ENCODE measurements at regions not wholly inside any gene's neighbourhood (a gene's known extent, or its start where the extent isn't known, plus 50 kb on each side); places are given as distances from the start of the nearest gene placed in this dataset.

DNA sequence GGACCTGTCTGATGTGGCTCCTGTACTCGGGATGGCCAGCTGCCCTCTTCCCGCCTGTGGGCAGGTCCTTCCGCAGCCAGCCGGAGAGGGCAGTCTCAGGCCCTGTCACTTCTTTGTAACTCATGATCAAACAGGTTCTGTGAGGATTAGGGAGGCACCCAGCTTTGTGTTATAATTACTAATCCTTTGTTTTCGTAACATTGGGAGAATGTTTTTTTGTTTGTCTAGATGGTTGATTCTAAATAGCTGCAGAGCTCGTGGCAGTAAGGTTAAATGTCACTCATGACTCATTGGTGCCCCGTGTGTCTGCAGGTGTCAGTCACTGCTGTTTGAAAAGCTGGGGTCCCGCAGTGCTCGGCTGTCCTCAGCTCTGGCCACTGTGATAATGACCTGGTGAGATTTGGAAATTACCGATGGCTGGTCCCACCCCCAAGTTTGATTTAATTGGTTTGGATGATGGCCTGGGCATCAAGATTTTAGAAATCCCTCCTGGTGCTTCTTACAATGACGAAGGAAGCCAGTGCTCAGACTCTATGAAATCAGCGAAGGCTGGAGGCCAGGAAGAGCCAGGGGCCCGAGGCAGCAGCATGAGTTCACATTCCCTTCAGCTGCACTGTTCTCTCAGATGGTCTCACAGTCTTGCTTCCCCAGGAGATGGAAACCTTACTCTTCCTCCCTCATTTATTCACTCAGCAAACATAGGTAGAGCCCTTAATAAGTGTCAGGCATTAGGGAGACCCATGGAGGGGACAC, 172.8 kb downstream of the VAPA start:
- DNase-seq (no peak), ATAC-seq (no peak)
- 85% methylated on average over 13 of the region's 13 CpGs for WGBS
- no peak overlapping the region for H3K27ac ChIP-seq (ENCODE audit: low read length)
- no peaks in the 10 kb centered on the region for H3K9me3 ChIP-seq (ENCODE audit: control insufficient read depth, low read length)
- peaks cover 1% of the 10 kb centered on the region for H3K4me1 ChIP-seq (ENCODE audit: control insufficient read depth, insufficient read depth, low read length)
- no peaks in the 10 kb centered on the region for H3K27me3 ChIP-seq (ENCODE audit: control insufficient read depth, insufficient read depth)
- no peak overlapping the region for H3K4me3 ChIP-seq (ENCODE audit: low read length)
- intact Hi-C loops (cut with DNase I), result no loop called here

DNA sequence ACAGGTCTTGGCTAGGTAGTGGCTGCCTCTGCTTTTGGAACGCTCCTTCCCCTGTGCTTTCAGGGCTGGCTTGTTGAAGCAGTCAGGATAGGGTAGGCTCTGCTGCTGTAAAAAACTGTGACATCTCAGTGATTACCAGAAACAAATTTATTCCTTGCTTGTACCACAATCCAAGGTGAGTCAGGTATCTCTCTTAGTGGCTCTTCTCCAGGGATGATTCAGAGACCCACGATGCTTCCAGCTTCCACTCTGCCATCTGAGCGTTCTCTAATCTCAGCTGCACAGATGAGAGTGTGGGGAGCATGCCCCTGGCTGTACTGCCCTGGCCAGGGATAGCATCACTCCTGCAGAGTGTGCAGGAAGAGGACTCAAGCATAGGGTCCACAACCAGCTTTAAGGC, 174.9 kb downstream of the VAPA start:
- DNase-seq, result no peak
- 93% methylated on average over 3 of the region's 3 CpGs for WGBS
- no peak overlapping the region for H3K4me3 ChIP-seq (ENCODE audit: low read length)

DNA sequence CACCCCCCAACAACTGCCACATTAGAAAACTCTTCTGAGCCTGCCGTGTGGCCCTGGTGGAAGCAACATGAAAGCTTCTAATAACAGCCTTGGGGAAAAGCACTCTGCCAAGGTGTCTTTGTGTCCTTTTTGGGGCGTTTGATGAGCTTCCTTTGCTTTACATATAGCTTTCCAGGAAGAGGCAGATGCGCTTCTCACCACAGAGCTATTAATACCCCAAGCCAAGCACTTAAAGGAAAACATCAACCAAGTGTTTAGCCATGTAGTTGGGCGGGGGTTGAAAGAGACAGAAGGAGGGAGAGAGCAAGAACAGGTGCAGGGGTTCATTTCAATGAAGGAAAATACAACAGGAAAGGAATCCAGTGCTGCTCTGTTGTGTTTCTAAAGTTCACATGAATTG, 176.1 kb downstream of the VAPA start:
- 66% methylated on average over 4 of the region's 4 CpGs for WGBS
- no peaks in the 10 kb centered on the region for H3K9me3 ChIP-seq (ENCODE audit: control insufficient read depth, low read length)
- DNase-seq (no peak), ATAC-seq (no peak)
- no peak overlapping the region for H3K27ac ChIP-seq (ENCODE audit: low read length)
- no peaks in the 10 kb centered on the region for H3K27me3 ChIP-seq (ENCODE audit: control insufficient read depth, insufficient read depth)
- intact Hi-C loops (cut with DNase I), result no loop called here
- H3K4me3 ChIP-seq (ENCODE audit: low read length), result no peak overlapping the region
- no peaks in the 10 kb centered on the region for H3K4me1 ChIP-seq (ENCODE audit: control insufficient read depth, insufficient read depth, low read length)

More for the DNA sequence above, 174.9 kb downstream of the VAPA start:
- H3K27me3 ChIP-seq (ENCODE audit: control insufficient read depth, insufficient read depth), result no peaks in the 10 kb centered on the region
- no peaks in the 10 kb centered on the region for H3K9me3 ChIP-seq (ENCODE audit: control insufficient read depth, low read length)
- ATAC-seq, result no peak
- no peaks in the 10 kb centered on the region for H3K4me1 ChIP-seq (ENCODE audit: control insufficient read depth, insufficient read depth, low read length)
- no peak overlapping the region for H3K27ac ChIP-seq (ENCODE audit: low read length)
- intact Hi-C loops (cut with DNase I), result no loop called here

DNA sequence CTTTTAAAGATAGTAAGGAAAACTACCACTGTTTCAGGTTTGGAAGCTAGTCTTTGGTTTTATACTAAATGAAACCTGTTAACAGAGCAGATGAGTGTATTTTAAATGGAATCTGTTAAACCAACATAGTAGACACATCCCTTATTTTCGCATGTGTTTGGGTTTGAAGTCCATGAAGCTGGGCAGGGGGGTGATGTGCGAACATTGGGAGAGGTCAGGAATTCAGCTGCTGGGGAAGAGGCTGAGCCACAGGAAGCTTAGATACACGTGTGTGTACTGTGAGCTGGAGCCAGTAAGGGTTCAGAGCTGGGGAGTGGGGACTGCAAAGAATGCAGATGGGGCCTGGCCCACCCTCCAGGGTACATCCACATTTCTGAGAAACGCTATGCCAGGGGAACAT, 176.9 kb downstream of the VAPA start:
- Histone ChIP-seq H3K4me1 (ENCODE audit: control insufficient read depth, insufficient read depth, low read length) (no peaks in the 10 kb centered on the region), H3K27ac (ENCODE audit: low read length) (no peak overlapping the region), H3K27me3 (ENCODE audit: control insufficient read depth, insufficient read depth) (no peaks in the 10 kb centered on the region), H3K9me3 (ENCODE audit: control insufficient read depth, low read length) (no peaks in the 10 kb centered on the region), H3K4me3 (ENCODE audit: low read length) (no peak overlapping the region)
- WGBS, result 82% methylated on average over 4 of the region's 4 CpGs
- intact Hi-C loops (cut with DNase I), result no loop called here
- ATAC-seq (no peak), DNase-seq (no peak)

DNA sequence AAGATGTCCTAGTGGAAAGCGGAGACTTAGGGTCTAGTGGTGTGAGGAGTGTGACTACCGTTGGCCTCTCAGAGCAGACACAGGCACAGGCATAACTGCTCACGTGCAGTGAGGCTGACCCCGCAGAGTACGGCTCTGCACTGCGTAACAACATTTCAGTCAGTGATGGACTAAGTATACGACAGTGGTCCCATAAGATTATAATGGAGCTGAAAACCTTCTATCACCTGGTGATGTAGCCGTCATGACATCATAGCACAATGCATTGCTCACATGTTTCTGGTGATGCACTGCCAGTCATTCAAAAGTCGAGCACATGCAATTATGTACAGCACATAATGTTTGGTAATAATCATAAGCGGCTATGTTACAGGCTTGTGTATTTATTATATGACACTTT, 179.6 kb downstream of the VAPA start:
- intact Hi-C loops (cut with DNase I), result no loop called here
- 94% methylated on average over 10 of the region's 10 CpGs for WGBS
- Histone ChIP-seq H3K4me3 (ENCODE audit: low read length) (no peak overlapping the region), H3K4me1 (ENCODE audit: control insufficient read depth, insufficient read depth, low read length) (no peaks in the 10 kb centered on the region), H3K27me3 (ENCODE audit: control insufficient read depth, insufficient read depth) (no peaks in the 10 kb centered on the region), H3K27ac (ENCODE audit: low read length) (no peak overlapping the region), H3K9me3 (ENCODE audit: control insufficient read depth, low read length) (no peaks in the 10 kb centered on the region)
- DNase-seq, result no peak
- no peak for ATAC-seq

DNA sequence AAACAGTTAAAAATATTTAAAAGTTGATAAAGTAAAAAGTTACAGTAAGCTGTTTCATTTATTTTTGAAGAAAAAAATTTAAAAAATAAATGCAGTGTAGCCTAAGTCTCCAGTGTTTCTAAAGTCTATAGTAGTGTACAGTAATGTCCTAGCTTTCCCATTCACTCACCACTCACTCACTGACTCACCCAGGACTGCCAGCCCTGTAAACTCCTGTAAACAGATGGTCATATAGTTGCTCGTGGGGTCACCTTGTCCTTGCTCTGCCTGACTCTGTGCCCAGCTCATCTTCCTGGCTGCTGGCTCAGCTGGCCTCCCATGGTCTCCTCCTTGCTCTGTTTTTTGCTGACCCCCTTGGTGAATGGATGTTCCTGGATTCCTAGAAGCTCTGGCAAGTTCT, 180.3 kb downstream of the VAPA start:
- WGBS, result 52% methylated on average over 1 of the region's 1 CpG
- no peak for ATAC-seq

DNA sequence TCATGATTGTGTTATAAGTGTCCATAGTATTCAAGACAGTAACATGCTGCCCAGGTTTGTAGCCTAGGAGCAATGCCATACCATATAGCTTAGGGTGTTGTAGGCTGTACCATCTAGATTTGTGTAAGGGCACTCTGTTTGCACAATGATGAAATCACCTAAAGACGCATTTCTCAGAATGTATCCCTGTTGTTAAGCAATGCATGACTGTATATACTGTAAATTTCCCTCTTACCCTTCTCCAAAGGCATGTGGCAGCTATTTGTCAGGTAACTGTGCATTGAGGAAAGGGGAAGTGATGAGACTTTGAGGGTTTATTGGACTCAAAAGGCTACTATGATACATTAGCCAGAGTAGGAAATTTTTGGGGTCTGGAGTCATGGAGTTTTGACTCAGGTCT, 180.8 kb downstream of the VAPA start:
- DNase-seq (no peak), ATAC-seq (no peak)
- Histone ChIP-seq H3K4me1 (ENCODE audit: control insufficient read depth, insufficient read depth, low read length) (no peaks in the 10 kb centered on the region), H3K4me3 (ENCODE audit: low read length) (no peak overlapping the region), H3K9me3 (ENCODE audit: control insufficient read depth, low read length) (no peaks in the 10 kb centered on the region), H3K27ac (ENCODE audit: low read length) (no peak overlapping the region), H3K27me3 (ENCODE audit: control insufficient read depth, insufficient read depth) (no peaks in the 10 kb centered on the region)
- intact Hi-C loops (cut with DNase I), result no loop called here
- WGBS, result 87% methylated on average over 1 of the region's 1 CpG

More for the DNA sequence above, 180.3 kb downstream of the VAPA start:
- no peak overlapping the region for H3K27ac ChIP-seq (ENCODE audit: low read length)
- intact Hi-C loops (cut with DNase I), result no loop called here
- DNase-seq, result no peak
- H3K27me3 ChIP-seq (ENCODE audit: control insufficient read depth, insufficient read depth), result no peaks in the 10 kb centered on the region
- no peaks in the 10 kb centered on the region for H3K9me3 ChIP-seq (ENCODE audit: control insufficient read depth, low read length)
- H3K4me3 ChIP-seq (ENCODE audit: low read length), result no peak overlapping the region
- no peaks in the 10 kb centered on the region for H3K4me1 ChIP-seq (ENCODE audit: control insufficient read depth, insufficient read depth, low read length)

DNA sequence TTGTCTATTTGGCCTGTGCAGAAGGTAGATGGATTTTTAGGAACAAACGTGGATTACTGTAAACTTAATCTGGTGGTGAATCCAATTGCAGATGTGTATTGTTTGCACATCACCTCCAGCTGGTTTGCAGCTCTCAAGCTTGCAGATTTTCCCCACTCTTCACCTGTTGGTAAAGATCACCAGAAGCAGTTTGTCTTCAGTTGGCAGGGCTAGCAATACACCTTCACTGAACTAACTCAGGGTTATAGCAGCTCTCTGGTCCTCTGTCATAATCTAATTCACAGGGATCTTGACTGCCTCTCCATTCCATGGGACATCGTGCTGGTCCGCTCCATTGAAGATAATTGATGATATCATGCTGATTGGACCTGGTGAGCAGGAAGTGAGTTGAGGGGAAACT, 181.5 kb downstream of the VAPA start:
- Histone ChIP-seq H3K4me3 (ENCODE audit: low read length) (no peak overlapping the region), H3K27ac (ENCODE audit: low read length) (no peak overlapping the region), H3K27me3 (ENCODE audit: control insufficient read depth, insufficient read depth) (no peaks in the 10 kb centered on the region), H3K4me1 (ENCODE audit: control insufficient read depth, insufficient read depth, low read length) (no peaks in the 10 kb centered on the region), H3K9me3 (ENCODE audit: control insufficient read depth, low read length) (no peaks in the 10 kb centered on the region)
- DNase-seq (no peak), ATAC-seq (no peak)
- intact Hi-C loops (cut with DNase I), result no loop called here
- WGBS, result 94% methylated on average over 3 of the region's 3 CpGs

DNA sequence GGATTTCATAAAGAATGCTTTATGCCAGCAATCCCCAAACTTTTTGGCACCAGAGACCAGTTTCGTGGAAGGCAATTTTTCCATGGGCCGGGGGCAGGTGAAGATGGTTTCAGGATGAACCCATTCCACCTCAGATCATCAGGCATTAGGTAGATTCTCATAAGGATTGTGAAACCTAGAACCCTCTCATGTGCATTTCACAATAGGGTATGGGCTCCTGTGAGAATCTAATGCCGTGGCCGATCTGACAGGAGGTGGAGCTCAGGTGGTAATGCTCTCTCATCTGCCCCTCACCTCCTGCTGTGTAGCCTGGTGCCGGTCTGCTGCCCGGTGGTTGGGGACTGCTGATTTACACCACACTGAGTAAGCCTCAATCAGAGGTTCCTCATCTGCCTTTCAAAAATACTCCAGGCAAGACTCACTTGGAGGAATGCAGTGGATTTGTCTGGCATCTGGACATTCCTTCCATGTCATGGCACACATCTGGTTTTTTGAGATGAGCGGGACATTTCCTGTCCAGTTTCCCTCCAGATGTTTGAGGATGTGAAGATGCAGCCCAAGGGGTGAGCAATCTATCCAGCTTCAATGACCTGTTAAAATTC, 185.8 kb downstream of the VAPA start:
- DNase-seq (no peak), ATAC-seq (no peak)
- no peak overlapping the region for H3K27ac ChIP-seq (ENCODE audit: low read length)
- peaks cover 6% of the 10 kb centered on the region for H3K4me1 ChIP-seq (ENCODE audit: control insufficient read depth, insufficient read depth, low read length)
- 90% methylated on average over 7 of the region's 7 CpGs for WGBS
- intact Hi-C loops (cut with DNase I), result no loop called here
- no peak overlapping the region for H3K4me3 ChIP-seq (ENCODE audit: low read length)
- no peaks in the 10 kb centered on the region for H3K9me3 ChIP-seq (ENCODE audit: control insufficient read depth, low read length)
- H3K27me3 ChIP-seq (ENCODE audit: control insufficient read depth, insufficient read depth), result no peaks in the 10 kb centered on the region

DNA sequence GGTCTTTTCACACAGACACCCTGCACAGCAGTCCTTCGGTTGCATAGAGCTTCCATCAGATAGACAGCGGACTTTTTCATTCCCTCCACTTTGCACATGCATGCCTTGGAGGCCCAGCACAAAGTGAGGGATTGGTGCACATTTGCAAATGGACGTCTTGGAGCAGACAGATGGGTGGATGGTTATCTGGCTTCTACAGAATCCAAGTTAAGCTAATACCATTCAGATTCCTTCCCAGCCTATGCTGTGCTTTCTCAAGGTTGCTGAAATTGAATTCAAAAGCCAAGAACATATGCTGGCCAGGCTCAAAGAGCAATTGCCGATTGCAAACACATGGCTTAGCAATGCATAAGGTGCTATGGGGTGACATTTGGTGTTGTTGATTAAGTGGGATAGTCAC, 186.4 kb downstream of the VAPA start:
- 89% methylated on average over 4 of the region's 4 CpGs for WGBS
- intact Hi-C loops (cut with DNase I), result no loop called here

DNA sequence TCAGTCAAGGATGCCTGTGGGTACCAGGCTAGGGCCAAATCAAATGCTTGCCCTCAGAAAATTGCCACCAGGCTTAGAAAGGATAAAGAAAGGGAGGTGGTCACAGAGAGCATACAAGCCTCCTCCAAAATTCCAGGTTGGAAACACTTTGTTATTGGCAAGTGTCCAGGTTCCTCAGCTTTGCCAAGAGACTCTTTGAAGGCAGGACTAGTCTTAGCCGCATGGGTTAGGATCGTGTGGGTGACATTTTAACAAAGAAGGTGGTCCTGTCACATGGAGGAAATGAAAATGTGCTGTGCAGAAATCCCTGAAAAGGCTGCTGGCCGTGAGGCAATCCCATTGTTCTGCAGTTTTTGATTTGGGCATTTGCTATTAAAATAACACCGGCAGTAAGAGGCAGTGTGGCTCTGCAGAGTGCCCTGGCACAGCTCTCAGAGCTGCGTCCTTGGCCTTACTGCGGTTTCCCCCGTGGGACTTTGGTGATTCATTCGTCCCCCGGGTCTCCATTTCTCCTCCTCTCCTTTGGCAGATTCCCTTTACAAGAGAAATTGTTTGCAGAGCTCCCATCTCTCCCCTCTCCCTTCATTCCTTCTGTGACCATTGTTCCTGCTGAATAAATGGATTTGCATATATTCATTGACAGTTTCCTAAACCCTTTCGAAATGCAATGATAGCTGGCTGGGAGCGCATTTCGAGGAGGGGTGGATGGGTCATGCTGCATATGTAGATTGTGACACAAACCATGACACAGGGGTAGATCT, 187.3 kb downstream of the VAPA start:
- Histone ChIP-seq H3K27me3 (ENCODE audit: control insufficient read depth, insufficient read depth) (no peaks in the 10 kb centered on the region), H3K4me1 (ENCODE audit: control insufficient read depth, insufficient read depth, low read length) (peaks cover 6% of the 10 kb centered on the region), H3K27ac (ENCODE audit: low read length) (no peak overlapping the region), H3K9me3 (ENCODE audit: control insufficient read depth, low read length) (no peaks in the 10 kb centered on the region), H3K4me3 (ENCODE audit: low read length) (no peak overlapping the region)
- WGBS, result 23% methylated on average over 12 of the region's 12 CpGs
- peak; percentile 75 for ATAC-seq
- intact Hi-C loops (cut with DNase I), result no loop called here
- DNase-seq, result peak in 2 of 3 donors; percentile 51 to 69

More for the DNA sequence above, 186.4 kb downstream of the VAPA start:
- Histone ChIP-seq H3K4me3 (ENCODE audit: low read length) (no peak overlapping the region), H3K9me3 (ENCODE audit: control insufficient read depth, low read length) (no peaks in the 10 kb centered on the region), H3K27ac (ENCODE audit: low read length) (no peak overlapping the region), H3K4me1 (ENCODE audit: control insufficient read depth, insufficient read depth, low read length) (peaks cover 6% of the 10 kb centered on the region), H3K27me3 (ENCODE audit: control insufficient read depth, insufficient read depth) (no peaks in the 10 kb centered on the region)
- DNase-seq (no peak), ATAC-seq (no peak)

Measured in right cardiac atrium (tissue), 5 donors.